H1 (cell line): ENCODE measurements at regions not wholly inside any gene's neighbourhood (a gene's known extent, or its start where the extent isn't known, plus 50 kb on each side); places are given as distances from the start of the nearest gene placed in this dataset.

ENCODE experiments used
- HDAC6 ChIP-seq: IDR thresholded peaks from one replicate; pipeline ENCODE4 v1.7.1; 2012; ENCODE audit warnings: low read depth, mild to moderate bottlenecking, inconsistent platforms, low read length, moderate library complexity
- TF ChIP-seq, protein P1 (sequence below): IDR thresholded peaks from 2 replicates; pipeline ENCODE4 v1.6.1; 2011; ENCODE audit warnings: low read length, improper control_type of control experiment

GRCh38 chr1:177586429-177586828 is 383.4 kb downstream of the SEC16B start (continued):
- TF ChIP-seq, protein P1, sequence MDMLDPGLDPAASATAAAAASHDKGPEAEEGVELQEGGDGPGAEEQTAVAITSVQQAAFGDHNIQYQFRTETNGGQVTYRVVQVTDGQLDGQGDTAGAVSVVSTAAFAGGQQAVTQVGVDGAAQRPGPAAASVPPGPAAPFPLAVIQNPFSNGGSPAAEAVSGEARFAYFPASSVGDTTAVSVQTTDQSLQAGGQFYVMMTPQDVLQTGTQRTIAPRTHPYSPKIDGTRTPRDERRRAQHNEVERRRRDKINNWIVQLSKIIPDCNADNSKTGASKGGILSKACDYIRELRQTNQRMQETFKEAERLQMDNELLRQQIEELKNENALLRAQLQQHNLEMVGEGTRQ: no peak
- TF ChIP-seq HDAC6: no peak
- TF ChIP-seq, all 59 proteins: peak for 0
